ENCODE measurements at regions not wholly inside any gene's neighbourhood (a gene's known extent, or its start where the extent isn't known, plus 50 kb on each side); places are given as distances from the start of the nearest gene placed in this dataset.
A peak's percentile ranks its signal among the peaks of the same experiment; 100 is the strongest.

- peaks cover 4% of the 10 kb centered on the region for H3K9me3 Mint-ChIP-seq (ENCODE audit: low read depth)
- no peaks in the 10 kb centered on the region for H3K27me3 Mint-ChIP-seq (ENCODE audit: low read depth)
- H3K36me3 Mint-ChIP-seq (ENCODE audit: low read depth), result no peaks in the 10 kb centered on the region
- H3K4me1 Mint-ChIP-seq (ENCODE audit: low read depth), result peaks cover 31% of the 10 kb centered on the region
- TF ChIP-seq CTCF (IDR thresholded peaks at IDR 0.05), result no peak
- H3K4me3 Mint-ChIP-seq (ENCODE audit: unreplicated experiment), result no peak overlapping the region
- DNase-seq (ENCODE audit: low spot score), result no peak
- H3K27ac Mint-ChIP-seq (ENCODE audit: unreplicated experiment), result peak overlapping the region; percentile 75
Observed at GRCh38 chr20:53795170-53795569, 201.5 kb upstream of the ZNF217 start.

GRCh38 chr20:53794529-53795115 is 201.0 kb upstream of the ZNF217 start:
- Mint-ChIP-seq H3K27ac (ENCODE audit: unreplicated experiment) (peak overlapping the region; percentile 89), H3K36me3 (ENCODE audit: low read depth) (no peaks in the 10 kb centered on the region), H3K4me1 (ENCODE audit: low read depth) (peaks cover 34% of the 10 kb centered on the region), H3K27me3 (ENCODE audit: low read depth) (no peaks in the 10 kb centered on the region), H3K9me3 (ENCODE audit: low read depth) (peaks cover 4% of the 10 kb centered on the region), H3K4me3 (ENCODE audit: unreplicated experiment) (no peak overlapping the region)
- no peak for DNase-seq (ENCODE audit: low spot score)
- no peak for TF ChIP-seq CTCF (IDR thresholded peaks at IDR 0.05)

GRCh38 chr20:53793783-53794383 is 200.2 kb upstream of the ZNF217 start:
- H3K27ac Mint-ChIP-seq (ENCODE audit: unreplicated experiment), result no peak overlapping the region
- DNase-seq (ENCODE audit: low spot score), result no peak
- no peaks in the 10 kb centered on the region for H3K27me3 Mint-ChIP-seq (ENCODE audit: low read depth)
- TF ChIP-seq CTCF (IDR thresholded peaks at IDR 0.05), result no peak
- H3K4me3 Mint-ChIP-seq (ENCODE audit: unreplicated experiment), result no peak overlapping the region
- peaks cover 35% of the 10 kb centered on the region for H3K4me1 Mint-ChIP-seq (ENCODE audit: low read depth)
- H3K36me3 Mint-ChIP-seq (ENCODE audit: low read depth), result no peaks in the 10 kb centered on the region
- peaks cover 4% of the 10 kb centered on the region for H3K9me3 Mint-ChIP-seq (ENCODE audit: low read depth)

- Mint-ChIP-seq H3K4me1 (ENCODE audit: low read depth) (peaks cover 36% of the 10 kb centered on the region), H3K4me3 (ENCODE audit: unreplicated experiment) (no peak overlapping the region), H3K9me3 (ENCODE audit: low read depth) (peaks cover 4% of the 10 kb centered on the region), H3K27ac (ENCODE audit: unreplicated experiment) (peak overlapping the region; percentile 27), H3K27me3 (ENCODE audit: low read depth) (no peaks in the 10 kb centered on the region), H3K36me3 (ENCODE audit: low read depth) (no peaks in the 10 kb centered on the region)
- no peak for DNase-seq (ENCODE audit: low spot score)
- TF ChIP-seq CTCF (IDR thresholded peaks at IDR 0.05), result no peak
Observed at GRCh38 chr20:53792946-53793536, 199.4 kb upstream of the ZNF217 start.

GRCh38 chr20:53789989-53790675 is 196.5 kb upstream of the ZNF217 start:
- Mint-ChIP-seq H3K27ac (ENCODE audit: unreplicated experiment) (peak overlapping the region; percentile 81), H3K9me3 (ENCODE audit: low read depth) (peaks cover 4% of the 10 kb centered on the region), H3K4me3 (ENCODE audit: unreplicated experiment) (no peak overlapping the region), H3K4me1 (ENCODE audit: low read depth) (peaks cover 47% of the 10 kb centered on the region), H3K36me3 (ENCODE audit: low read depth) (no peaks in the 10 kb centered on the region), H3K27me3 (ENCODE audit: low read depth) (no peaks in the 10 kb centered on the region)
- DNase-seq (ENCODE audit: low spot score), result no peak
- TF ChIP-seq CTCF (IDR thresholded peaks at IDR 0.05), result no peak
